ENCODE measurements at regions not wholly inside any gene's neighbourhood (a gene's known extent, or its start where the extent isn't known, plus 50 kb on each side); places are given as distances from the start of the nearest gene placed in this dataset.

GRCh38 chr4:128604840-128605239 lies 204.7 kb upstream of the JADE1 start:
- no peak for TF ChIP-seq CTCF (conservative IDR thresholded peaks at IDR 0.05; ENCODE audit: low read length)
- TF ChIP-seq EZH2phosphoT487 (IDR thresholded peaks at IDR 0.05; ENCODE audit: borderline replicate concordance): no peak
